GM10266 (cell line): ENCODE measurements at regions not wholly inside any gene's neighbourhood (a gene's known extent, or its start where the extent isn't known, plus 50 kb on each side); places are given as distances from the start of the nearest gene placed in this dataset.

Experiments used
- DNase-seq: peaks from one replicate; pipeline ENCODE4 v3.0.0; 2012; ENCODE audit errors: extremely low spot score
- TF ChIP-seq, protein P1 (sequence below): IDR thresholded peaks from 2 replicates; pipeline ENCODE4 v1.5.1; 2012; ENCODE audit warnings: mild to moderate bottlenecking, low read depth; ENCODE audit not compliant: control insufficient read depth, insufficient read depth; ENCODE audit errors: missing control alignments

DNA sequence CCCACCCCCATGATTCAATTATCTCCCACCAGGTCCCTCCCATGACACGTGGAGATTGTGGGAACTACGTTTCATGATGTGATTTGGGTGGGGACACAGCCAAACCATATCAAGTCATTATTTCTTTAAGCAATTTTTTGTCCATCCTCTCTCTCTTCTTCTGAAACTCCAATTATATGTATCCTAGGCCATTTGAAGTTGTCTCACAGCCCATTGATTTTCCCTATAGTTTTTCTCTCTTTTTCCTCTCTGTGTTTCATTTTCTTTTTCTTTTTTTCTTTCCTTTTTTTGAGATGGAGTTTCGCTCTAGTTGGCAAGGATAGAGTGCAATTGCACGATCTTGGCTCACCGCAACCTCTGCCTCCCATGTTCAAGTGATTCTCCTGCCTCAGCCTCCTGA, 101.9 kb upstream of the CXCL14 start:
- TF ChIP-seq, protein P1, sequence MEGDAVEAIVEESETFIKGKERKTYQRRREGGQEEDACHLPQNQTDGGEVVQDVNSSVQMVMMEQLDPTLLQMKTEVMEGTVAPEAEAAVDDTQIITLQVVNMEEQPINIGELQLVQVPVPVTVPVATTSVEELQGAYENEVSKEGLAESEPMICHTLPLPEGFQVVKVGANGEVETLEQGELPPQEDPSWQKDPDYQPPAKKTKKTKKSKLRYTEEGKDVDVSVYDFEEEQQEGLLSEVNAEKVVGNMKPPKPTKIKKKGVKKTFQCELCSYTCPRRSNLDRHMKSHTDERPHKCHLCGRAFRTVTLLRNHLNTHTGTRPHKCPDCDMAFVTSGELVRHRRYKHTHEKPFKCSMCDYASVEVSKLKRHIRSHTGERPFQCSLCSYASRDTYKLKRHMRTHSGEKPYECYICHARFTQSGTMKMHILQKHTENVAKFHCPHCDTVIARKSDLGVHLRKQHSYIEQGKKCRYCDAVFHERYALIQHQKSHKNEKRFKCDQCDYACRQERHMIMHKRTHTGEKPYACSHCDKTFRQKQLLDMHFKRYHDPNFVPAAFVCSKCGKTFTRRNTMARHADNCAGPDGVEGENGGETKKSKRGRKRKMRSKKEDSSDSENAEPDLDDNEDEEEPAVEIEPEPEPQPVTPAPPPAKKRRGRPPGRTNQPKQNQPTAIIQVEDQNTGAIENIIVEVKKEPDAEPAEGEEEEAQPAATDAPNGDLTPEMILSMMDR: no peak
- no peak for DNase-seq

DNA sequence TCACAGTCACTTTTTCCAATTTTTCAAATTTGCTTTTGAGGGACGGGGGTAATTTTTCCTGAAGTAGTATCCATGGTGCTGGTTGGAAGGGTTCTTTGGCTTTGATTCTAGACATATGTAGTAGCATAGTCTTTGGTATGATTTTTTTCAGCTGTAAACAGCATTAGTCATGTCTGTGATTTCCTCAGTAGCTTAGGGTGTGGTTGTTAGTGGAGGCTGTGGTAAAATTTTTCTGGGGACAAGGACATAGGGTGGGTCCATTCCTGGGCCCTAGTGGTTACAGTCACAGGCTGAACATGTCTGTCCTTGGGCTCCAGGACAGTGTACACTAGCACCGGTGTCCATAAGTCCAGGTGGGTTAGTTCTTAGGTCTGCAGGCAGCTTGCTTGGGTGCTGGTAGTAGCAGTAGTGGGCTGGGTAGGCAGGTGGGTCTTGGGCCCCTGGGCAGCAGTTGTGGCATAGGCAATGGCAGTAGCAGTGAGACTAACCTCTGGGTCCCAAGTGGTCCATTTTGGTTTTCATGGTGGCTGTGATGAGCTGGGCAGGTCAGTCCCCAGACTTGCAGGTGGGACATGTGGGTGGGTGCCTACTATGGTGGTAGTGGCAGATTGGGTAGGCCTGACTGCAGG, 100.0 kb upstream of the CXCL14 start:
- TF ChIP-seq, protein P1: no peak
- no peak for DNase-seq

DNA sequence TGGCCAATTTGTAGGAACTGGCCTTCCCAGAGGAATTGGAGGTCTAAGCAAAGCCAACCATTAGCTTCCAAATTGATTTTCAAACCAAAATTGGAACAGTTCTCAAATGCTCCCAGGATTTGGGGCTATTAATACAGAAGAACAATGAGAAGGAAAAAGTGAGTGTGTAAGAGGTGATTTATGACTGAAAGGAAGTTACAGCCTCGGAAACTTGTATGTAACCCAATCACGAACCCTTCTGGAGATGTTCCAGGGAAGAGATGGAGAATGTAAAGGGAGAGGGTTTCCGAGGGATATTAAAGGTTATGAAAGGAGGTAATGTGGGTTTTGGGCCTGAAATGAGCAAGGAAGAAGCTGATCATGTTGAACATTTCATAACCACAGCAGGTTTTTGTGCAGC, 93.2 kb upstream of the CXCL14 start:
- no peak for DNase-seq

DNA sequence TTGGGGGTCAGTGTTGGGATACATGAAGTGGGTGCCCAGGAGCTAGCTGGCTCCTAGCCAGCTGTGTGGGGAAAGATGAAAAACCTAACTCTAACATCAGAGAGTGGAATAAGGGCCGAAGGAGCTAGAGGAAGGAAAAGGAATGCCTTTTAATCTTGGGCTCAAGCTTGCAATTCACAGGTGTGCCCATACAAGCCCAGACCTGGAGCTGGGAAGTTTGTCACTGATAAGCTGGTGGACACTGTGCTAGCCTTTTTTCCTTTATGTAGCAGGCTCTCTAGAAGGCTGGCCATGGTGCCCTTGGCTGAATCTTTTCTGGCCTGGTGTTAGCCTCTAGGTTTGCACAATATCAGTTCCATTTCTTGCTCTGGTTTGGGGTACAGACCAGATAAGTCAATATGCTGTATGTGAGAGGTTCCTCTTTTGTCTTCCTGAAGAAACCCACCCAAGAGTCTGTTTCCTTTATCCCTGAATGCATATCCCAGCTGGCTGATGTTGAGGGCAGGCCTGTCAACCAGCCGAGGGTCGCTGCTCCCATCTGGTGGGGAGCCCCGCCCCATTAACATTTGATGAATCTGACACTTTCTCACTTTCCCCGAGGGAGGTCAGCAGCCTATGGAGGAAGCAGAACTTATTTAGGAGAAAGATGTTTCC, 92.4 kb upstream of the CXCL14 start:
- TF ChIP-seq, protein P1: no peak
- no peak for DNase-seq

More for the DNA sequence above, 93.2 kb upstream of the CXCL14 start:
- TF ChIP-seq, protein P1: no peak

DNA sequence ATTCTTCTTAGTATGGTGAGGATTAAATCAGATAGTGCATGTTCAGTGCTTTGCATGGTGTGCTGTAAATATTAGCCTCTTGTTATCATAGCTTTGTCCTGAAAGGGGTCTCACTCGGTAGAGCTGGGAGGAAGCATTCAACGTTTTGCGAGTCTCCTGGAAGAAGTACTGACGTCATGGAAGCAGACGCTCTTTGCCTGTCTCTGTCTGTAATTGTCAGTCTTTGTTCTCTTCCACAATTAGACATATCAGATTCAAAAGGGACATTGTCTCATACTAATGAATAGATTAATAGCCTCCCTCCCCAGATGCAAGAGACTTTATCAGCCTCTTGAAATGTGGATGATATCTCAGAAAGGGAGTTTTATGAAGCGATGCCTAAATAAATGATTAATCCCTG, 91.8 kb upstream of the CXCL14 start:
- TF ChIP-seq, protein P1: no peak
- no peak for DNase-seq

DNA sequence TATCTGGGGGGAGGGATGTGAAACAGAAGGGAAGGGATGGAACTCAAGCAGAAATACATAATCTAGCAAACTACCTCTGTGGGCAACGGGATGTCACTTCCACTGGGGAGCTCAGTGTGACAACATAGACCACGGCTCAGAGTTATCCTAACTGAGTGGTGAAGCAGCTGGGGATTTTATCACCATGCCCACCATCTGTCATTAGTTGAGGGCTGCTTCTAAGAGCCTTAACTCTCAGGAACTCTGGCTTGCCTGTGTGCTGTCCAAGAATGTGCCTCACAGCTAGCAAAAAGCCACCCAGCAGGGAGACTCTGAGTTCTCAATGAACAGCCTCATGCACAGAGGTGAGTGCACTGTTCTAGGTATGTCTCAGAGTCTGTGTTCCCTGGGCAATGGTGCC, 90.6 kb upstream of the CXCL14 start:
- TF ChIP-seq, protein P1: no peak
- no peak for DNase-seq

DNA sequence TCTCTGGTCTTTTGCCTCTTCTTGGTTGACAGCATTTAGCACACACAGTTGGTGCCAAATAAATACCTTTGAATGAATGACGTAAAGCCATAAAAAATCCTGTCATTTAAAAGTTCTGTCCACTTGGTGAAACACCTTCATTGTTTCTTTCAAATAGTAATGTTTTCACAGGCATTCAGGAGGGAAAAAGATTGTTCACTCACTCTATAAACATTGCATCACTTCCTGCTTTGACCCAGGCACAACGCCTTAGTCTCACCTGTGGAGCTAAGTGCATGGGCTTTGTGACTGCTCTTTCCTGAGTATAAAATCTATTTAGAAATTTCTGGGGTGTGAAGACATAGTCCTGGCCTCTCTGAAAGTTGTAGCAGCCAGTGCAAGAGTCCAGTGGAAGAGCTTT, 88.9 kb upstream of the CXCL14 start:
- DNase-seq: no peak
- TF ChIP-seq, protein P1: no peak
